HEK293T (cell line): ENCODE measurements at regions not wholly inside any gene's neighbourhood (a gene's known extent, or its start where the extent isn't known, plus 50 kb on each side); places are given as distances from the start of the nearest gene placed in this dataset.

Experiments
- CTCF ChIA-PET: fragments of 350-600 bp; formaldehyde crosslinking; extraction: SDS; loops from one replicate; lab custom pipeline; 2021; ENCODE audit warnings: antibody characterized with exemption, inconsistent platforms; lab: Yijun Ruan, JAX
- POLR2A ChIA-PET: fragments of 350-600 bp; formaldehyde crosslinking; extraction: SDS; loops from one replicate; lab custom pipeline; 2020; ENCODE audit warnings: antibody characterized with exemption, inconsistent platforms; lab: Yijun Ruan, JAX
- DNase-seq: peaks from one replicate; pipeline ENCODE4 v3.0.0; 2012; ENCODE audit warnings: mixed read lengths; ENCODE audit errors: extremely low spot score
- ARNT ChIP-seq: fragments of 450-650 bp; IDR thresholded peaks from 2 replicates; pipeline ENCODE4 v1.6.1; 2017; ENCODE audit warnings: mild to moderate bottlenecking
- CTBP1 ChIP-seq: fragments of 450-650 bp; IDR thresholded peaks from 2 replicates; pipeline ENCODE4 v1.6.1; 2016; ENCODE audit warnings: borderline replicate concordance
- ELF4 ChIP-seq: fragments of 450-650 bp; IDR thresholded peaks from 2 replicates; pipeline ENCODE4 v1.6.1; 2017; ENCODE audit warnings: antibody characterized with exemption
- FOXA1 ChIP-seq: fragments of 450-650 bp; IDR thresholded peaks from 2 replicates; pipeline ENCODE4 v1.6.1; 2016; ENCODE audit warnings: mild to moderate bottlenecking
- FOXM1 ChIP-seq: fragments of 450-650 bp; IDR thresholded peaks from 2 replicates; pipeline ENCODE4 v1.6.1; 2017; ENCODE audit warnings: mild to moderate bottlenecking, borderline replicate concordance
- HDGF ChIP-seq: fragments of 450-650 bp; IDR thresholded peaks from 2 replicates; pipeline ENCODE4 v1.6.1; 2017; ENCODE audit warnings: antibody characterized with exemption, borderline replicate concordance
- LEF1 ChIP-seq: fragments of 450-650 bp; IDR thresholded peaks from 2 replicates; pipeline ENCODE4 v1.6.1; 2017; ENCODE audit warnings: mild to moderate bottlenecking, borderline replicate concordance
- SUZ12 ChIP-seq: fragments of 450-650 bp; IDR thresholded peaks from 2 replicates; pipeline ENCODE4 v1.6.1; 2016; ENCODE audit warnings: mild to moderate bottlenecking
- ZNF384 ChIP-seq: fragments of 450-650 bp; IDR thresholded peaks from 2 replicates; pipeline ENCODE4 v1.6.1; 2016

DNA sequence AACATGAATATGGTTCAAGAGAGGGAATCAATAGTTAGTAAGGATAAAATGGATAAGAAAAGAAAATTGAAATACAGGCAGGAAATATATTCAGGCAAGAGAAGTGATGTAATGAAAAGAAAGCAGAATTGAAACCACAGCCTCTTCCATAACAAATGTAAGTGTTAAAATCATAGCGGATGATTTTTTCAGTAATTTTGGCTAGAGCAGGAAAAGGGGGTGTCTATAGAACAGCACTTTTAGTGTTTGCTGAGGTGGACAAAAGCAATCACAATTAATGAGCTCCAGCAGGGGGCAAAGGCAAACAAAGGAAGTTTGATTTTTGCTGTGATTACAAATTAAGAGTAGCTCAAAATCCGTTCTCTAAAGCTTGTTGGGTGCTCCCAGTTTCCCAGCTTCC lies 79.0 kb downstream of the TRIL start:
- POLR2A ChIA-PET = interaction anchor here (0.6 kb wide), 1 partner anchor 193 kb away, joined by 3 read pairs; no protein-coding TSS in a partner anchor
- TF ChIP-seq ELF4 (no peak), CTBP1 (no peak)
- DNase-seq = no peak
- CTCF ChIA-PET = interaction anchor here (0.6 to 1.1 kb wide), 2 partner anchors 13 to 130 kb away, joined by 3 read pairs; no protein-coding TSS in a partner anchor

GRCh38 chr7:28878481-28878880 lies 79.6 kb downstream of the TRIL start:
- POLR2A ChIA-PET = no interaction called here
- CTCF ChIA-PET = no interaction called here
- TF ChIP-seq SUZ12 (no peak), FOXM1 (no peak), ARNT (no peak), LEF1 (no peak), ZNF384 (no peak), FOXA1 (no peak), HDGF (no peak)
- no peak for DNase-seq
